ENCODE measurements at regions not wholly inside any gene's neighbourhood (a gene's known extent, or its start where the extent isn't known, plus 50 kb on each side); places are given as distances from the start of the nearest gene placed in this dataset.

DNA sequence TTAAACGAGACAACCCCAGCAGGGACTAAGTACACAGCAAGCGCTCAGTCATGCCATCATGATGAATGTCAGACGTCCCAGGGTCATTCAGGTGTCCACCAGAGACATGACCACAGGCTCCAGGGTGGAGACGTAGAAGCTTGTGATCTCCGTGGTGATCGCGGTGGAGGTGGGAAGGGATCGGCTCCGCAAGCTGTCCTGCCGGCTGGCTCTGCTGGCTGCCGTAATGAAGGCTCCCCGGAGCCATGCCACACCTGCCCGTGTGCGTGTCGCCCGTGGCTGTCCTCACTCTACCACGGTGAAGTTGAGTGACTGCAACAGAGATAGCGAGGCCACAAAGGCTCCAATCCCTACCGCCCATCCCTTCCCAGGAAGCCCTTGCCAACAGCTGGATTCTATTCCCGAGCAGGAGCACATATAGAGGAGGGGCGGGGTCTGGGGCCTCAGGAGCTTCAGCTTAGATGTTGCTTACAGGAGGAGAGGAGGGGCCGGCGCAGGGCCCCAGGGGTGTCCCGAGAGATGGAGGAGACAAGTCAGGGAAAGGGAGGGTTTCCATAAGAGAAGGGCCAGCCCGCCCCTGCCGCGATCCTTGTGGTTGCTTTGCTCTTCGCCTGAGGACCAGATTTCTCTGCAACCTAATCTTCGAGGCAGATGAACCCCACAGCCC is 332.6 kb upstream of the SFSWAP start:
- no peak overlapping the region for H3K4me2 ChIP-seq (ENCODE audit: low read length)
- no peak overlapping the region for H3K4me3 ChIP-seq (ENCODE audit: low read depth, low read length, poor library complexity, severe bottlenecking)
- H3K27ac ChIP-seq (ENCODE audit: low read depth, low read length, poor library complexity, severe bottlenecking), result no peak overlapping the region
- no peak for TF ChIP-seq EZH2 (IDR thresholded peaks at IDR 0.05; ENCODE audit: borderline replicate concordance, low read length)
- TF ChIP-seq, protein P1, sequence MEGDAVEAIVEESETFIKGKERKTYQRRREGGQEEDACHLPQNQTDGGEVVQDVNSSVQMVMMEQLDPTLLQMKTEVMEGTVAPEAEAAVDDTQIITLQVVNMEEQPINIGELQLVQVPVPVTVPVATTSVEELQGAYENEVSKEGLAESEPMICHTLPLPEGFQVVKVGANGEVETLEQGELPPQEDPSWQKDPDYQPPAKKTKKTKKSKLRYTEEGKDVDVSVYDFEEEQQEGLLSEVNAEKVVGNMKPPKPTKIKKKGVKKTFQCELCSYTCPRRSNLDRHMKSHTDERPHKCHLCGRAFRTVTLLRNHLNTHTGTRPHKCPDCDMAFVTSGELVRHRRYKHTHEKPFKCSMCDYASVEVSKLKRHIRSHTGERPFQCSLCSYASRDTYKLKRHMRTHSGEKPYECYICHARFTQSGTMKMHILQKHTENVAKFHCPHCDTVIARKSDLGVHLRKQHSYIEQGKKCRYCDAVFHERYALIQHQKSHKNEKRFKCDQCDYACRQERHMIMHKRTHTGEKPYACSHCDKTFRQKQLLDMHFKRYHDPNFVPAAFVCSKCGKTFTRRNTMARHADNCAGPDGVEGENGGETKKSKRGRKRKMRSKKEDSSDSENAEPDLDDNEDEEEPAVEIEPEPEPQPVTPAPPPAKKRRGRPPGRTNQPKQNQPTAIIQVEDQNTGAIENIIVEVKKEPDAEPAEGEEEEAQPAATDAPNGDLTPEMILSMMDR (IDR thresholded peaks at IDR 0.05; ENCODE audit: low read length), result no peak
- no peaks in the 10 kb centered on the region for H3K9me3 ChIP-seq (ENCODE audit: low read length)
- peaks cover 5% of the 10 kb centered on the region; the same call in 1 of the 2 replicates for H3K27me3 ChIP-seq (ENCODE audit: insufficient read depth, low read length)
- H2AFZ ChIP-seq (ENCODE audit: low read length), result no peak overlapping the region
- H3K4me1 ChIP-seq (ENCODE audit: insufficient read depth, low read length, severe bottlenecking), result no peaks in the 10 kb centered on the region
- no peaks in the 10 kb centered on the region for H3K79me2 ChIP-seq (ENCODE audit: insufficient read depth, low read length)
- H4K20me1 ChIP-seq (ENCODE audit: insufficient read depth, low read length), result no peaks in the 10 kb centered on the region
- no peaks in the 10 kb centered on the region for H3K36me3 ChIP-seq (ENCODE audit: insufficient read depth, low read length)
- no peak overlapping the region for H3K9ac ChIP-seq (ENCODE audit: low read length)
- H3K9me2 ChIP-seq (ENCODE audit: low read depth, low read length), result no peaks in the 10 kb centered on the region
- H3F3A ChIP-seq (ENCODE audit: insufficient read depth, low read length), result no peaks in the 10 kb centered on the region

DNA sequence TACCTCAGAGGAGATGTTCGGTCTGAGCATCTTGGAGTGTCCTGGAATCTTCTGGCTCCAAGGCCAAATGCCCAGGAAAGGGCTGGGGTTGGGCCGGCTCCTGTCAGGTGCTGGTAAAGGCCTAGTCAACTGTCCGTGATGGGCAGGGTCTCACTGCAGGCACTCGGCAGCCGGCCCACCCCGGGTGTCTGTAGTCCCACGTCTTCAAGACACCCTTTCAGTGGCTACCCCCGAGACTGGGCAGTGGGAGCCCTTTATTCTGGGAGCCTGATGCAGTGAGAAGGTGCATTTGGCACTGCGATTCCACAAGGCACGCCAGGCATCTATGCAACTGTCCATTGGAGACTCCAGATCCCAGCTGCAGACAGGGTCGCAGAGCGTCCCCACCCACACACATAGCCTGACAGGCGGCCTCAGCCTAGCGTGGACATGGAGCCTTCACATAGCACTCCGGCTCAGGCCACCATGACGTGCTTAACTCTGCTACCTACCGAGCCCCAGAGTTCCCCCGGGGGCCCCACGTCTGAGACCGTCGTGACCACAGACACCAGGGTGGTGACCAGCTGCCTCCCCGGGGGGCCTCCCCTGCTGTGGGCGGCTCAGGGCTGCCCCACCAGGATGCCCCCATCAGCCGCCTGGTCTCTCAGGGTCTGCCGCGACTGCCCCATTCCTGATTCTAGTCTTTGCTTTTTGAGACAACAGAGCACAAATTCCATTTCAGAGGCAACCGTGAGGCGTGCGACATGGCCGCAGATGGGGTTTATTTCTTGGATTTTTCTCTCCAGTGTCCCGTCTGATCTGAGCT is 331.8 kb upstream of the SFSWAP start:
- Histone ChIP-seq H3K9ac (ENCODE audit: low read length) (no peak overlapping the region), H4K20me1 (ENCODE audit: insufficient read depth, low read length) (no peaks in the 10 kb centered on the region), H3K4me3 (ENCODE audit: low read depth, low read length, poor library complexity, severe bottlenecking) (no peak overlapping the region), H3K9me2 (ENCODE audit: low read depth, low read length) (no peaks in the 10 kb centered on the region), H3F3A (ENCODE audit: insufficient read depth, low read length) (no peaks in the 10 kb centered on the region), H3K4me2 (ENCODE audit: low read length) (no peak overlapping the region), H3K36me3 (ENCODE audit: insufficient read depth, low read length) (no peaks in the 10 kb centered on the region), H3K4me1 (ENCODE audit: insufficient read depth, low read length, severe bottlenecking) (no peaks in the 10 kb centered on the region), H3K9me3 (ENCODE audit: low read length) (no peaks in the 10 kb centered on the region), H3K79me2 (ENCODE audit: insufficient read depth, low read length) (no peaks in the 10 kb centered on the region), H2AFZ (ENCODE audit: low read length) (no peak overlapping the region), H3K27me3 (ENCODE audit: insufficient read depth, low read length) (peaks cover 5% of the 10 kb centered on the region; the same call in 1 of the 2 replicates), H3K27ac (ENCODE audit: low read depth, low read length, poor library complexity, severe bottlenecking) (no peak overlapping the region)
- TF ChIP-seq EZH2 (IDR thresholded peaks at IDR 0.05; ENCODE audit: borderline replicate concordance, low read length), result no peak
- TF ChIP-seq, protein P1 (IDR thresholded peaks at IDR 0.05; ENCODE audit: low read length), result no peak

DNA sequence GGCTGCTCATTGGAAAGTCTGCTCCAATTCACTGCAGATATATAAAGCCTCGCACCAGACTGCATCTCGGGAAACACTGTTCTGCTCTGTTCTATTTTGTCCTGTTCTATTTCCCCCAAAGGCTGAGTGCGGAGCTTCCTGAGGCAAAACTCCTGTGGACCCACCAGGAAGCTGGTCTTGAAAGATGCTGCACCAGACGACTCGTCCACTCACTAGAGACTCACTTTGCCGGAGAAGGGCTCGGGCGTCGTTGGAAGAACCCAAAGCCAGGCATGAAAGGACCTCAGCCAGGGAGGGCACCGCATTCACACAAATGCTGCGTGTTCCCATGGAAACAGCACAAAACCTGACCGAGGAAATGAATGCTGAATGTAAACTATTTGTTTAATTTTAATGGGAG is 331.2 kb upstream of the SFSWAP start:
- no peak overlapping the region for H3K27ac ChIP-seq (ENCODE audit: low read depth, low read length, poor library complexity, severe bottlenecking)

More for the DNA sequence above, 331.2 kb upstream of the SFSWAP start:
- Histone ChIP-seq H3K79me2 (ENCODE audit: insufficient read depth, low read length) (no peaks in the 10 kb centered on the region), H3K9me2 (ENCODE audit: low read depth, low read length) (no peaks in the 10 kb centered on the region), H4K20me1 (ENCODE audit: insufficient read depth, low read length) (no peaks in the 10 kb centered on the region), H2AFZ (ENCODE audit: low read length) (no peak overlapping the region), H3K36me3 (ENCODE audit: insufficient read depth, low read length) (no peaks in the 10 kb centered on the region), H3K4me2 (ENCODE audit: low read length) (no peak overlapping the region), H3K27me3 (ENCODE audit: insufficient read depth, low read length) (peaks cover 5% of the 10 kb centered on the region; the same call in 1 of the 2 replicates), H3K4me1 (ENCODE audit: insufficient read depth, low read length, severe bottlenecking) (no peaks in the 10 kb centered on the region), H3F3A (ENCODE audit: insufficient read depth, low read length) (no peaks in the 10 kb centered on the region), H3K4me3 (ENCODE audit: low read depth, low read length, poor library complexity, severe bottlenecking) (no peak overlapping the region), H3K9ac (ENCODE audit: low read length) (no peak overlapping the region), H3K9me3 (ENCODE audit: low read length) (no peaks in the 10 kb centered on the region)
- TF ChIP-seq EZH2 (IDR thresholded peaks at IDR 0.05; ENCODE audit: borderline replicate concordance, low read length), result no peak
- TF ChIP-seq, protein P1 (IDR thresholded peaks at IDR 0.05; ENCODE audit: low read length), result no peak

Data from OCI-LY1 (cell line).